ENCODE measurements at regions not wholly inside any gene's neighbourhood (a gene's known extent, or its start where the extent isn't known, plus 50 kb on each side); places are given as distances from the start of the nearest gene placed in this dataset.

DNA sequence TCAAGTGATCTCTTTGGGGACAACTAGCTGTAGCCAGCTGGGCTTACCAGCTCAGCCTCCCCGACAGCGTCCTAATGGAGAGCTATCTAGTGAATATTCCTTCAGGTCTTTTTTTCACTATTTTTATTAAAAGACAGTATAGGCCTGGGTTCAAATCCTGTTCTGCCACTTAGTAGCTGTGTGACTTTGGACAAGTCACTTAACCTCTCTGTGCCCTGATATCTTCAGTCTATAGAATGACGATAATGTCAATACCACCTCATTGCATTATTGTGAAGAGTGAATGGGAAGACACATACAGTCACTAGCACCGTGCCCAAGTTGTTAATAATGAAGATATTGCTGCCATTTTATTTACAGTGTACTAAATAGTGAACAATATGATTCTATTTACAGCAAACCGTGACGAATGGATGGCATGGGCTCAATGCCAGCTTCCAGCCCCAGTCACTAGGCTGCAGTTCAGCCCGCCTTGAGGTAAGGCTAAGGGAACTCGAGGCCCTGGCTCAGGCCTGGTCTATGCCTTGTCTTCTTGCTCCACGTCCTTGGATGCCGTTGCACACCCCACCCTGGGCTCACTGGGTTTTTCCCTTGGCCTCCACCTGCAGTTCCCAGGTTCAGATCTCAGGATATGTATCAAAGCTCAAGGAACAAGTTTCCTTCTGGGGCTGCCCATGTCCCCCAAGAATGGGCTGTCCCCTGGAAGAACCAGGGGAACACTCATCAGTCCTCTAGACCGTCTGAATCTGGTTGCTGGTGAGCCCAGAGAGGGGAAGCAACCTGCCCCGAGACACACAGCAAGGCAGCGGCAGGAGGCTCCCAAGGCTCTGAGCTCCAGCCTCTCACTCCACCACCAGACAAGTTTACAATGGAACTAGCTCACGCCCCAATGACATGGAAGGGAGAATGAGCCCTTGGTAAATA is 95.4 kb upstream of the TNRC6C start:
- intact Hi-C loops (cut with DNase I) = no loop called here
- TF ChIP-seq, protein P1, sequence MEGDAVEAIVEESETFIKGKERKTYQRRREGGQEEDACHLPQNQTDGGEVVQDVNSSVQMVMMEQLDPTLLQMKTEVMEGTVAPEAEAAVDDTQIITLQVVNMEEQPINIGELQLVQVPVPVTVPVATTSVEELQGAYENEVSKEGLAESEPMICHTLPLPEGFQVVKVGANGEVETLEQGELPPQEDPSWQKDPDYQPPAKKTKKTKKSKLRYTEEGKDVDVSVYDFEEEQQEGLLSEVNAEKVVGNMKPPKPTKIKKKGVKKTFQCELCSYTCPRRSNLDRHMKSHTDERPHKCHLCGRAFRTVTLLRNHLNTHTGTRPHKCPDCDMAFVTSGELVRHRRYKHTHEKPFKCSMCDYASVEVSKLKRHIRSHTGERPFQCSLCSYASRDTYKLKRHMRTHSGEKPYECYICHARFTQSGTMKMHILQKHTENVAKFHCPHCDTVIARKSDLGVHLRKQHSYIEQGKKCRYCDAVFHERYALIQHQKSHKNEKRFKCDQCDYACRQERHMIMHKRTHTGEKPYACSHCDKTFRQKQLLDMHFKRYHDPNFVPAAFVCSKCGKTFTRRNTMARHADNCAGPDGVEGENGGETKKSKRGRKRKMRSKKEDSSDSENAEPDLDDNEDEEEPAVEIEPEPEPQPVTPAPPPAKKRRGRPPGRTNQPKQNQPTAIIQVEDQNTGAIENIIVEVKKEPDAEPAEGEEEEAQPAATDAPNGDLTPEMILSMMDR (IDR thresholded peaks at IDR 0.05) = no peak
- 76 to 81% methylated on average over 14 of the region's 14 CpGs for WGBS, 2 donors
- H3K4me1 ChIP-seq = peaks cover 9 to 42% (median 23%) of the 10 kb centered on the region in 9 donors
- H3K36me3 ChIP-seq = no peaks in the 10 kb centered on the region
- H3K27me3 ChIP-seq = no peaks in the 10 kb centered on the region
- H3K9me3 ChIP-seq = no peaks in the 10 kb centered on the region
- peak in 1 of 2 donors; percentile 9 for DNase-seq
- peak overlapping the region in 9 of 10 donors; percentile 10 to 87 (median 66) for H3K27ac ChIP-seq
- no peak for ATAC-seq
- no peak overlapping the region for H3K4me3 ChIP-seq

DNA sequence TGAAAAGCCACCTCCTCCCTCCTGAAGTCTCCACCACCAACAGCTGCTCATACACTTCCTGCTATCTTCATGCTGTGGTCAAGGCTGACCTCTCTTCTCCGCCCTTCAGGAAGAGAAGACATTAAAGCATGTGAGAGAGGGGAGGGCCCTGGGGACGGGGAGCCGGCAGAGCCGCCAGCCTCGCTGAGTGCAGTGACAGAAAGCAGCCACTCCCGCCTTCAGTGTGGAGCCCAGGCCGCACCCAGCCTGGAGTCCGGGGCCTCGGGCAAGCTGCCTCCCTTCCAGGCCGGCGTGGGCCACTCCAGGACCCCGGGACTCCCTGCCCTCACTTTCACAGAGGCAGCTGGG is 94.7 kb upstream of the TNRC6C start:
- peak; percentile 59 to 80 (median 70) for ATAC-seq
- 29 to 37% methylated on average over 12 of the region's 12 CpGs for WGBS, 2 donors

DNA sequence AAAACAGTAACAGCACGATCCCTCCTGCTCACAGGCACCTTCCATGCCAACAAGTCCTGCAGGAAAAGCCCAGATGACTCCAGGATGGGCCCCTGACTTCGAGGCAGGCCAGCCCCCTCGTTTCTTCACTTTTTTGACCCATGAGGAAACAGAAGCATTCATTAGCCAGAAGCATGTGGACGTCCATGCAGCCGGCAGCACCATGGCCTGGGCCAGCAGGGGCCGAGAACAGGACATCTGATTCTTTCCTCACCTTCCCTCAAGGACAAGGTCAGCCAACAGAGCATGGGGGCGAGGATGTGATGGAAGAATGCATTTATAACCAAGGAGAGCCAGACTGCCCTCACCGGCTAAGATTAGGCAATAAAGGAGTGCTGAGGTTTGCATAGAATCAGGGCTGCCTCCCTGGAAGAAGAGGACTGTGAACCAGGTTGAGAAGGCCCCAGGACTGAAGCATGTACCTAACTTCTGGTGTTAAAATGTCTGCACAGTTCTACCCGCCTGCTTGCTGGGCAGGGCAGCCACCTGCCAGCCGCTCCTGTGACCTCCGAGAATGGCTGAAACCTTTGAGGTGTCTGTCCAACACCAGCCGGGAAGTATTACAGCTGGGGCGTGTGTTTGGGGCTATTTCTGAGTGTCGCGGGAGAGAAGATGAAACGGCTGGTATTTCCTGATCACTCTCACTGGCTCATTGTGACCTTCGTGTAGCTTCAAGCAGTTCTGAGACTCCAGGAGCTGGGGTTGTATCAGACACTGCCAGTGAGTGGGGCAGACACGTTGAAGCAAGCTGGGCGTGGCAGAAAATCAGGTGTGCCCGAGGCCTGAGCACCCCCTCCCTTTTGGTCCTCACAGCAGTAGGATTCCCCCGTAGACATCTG is 94.0 kb upstream of the TNRC6C start:
- TF ChIP-seq, protein P1 (IDR thresholded peaks at IDR 0.05) = no peak
- no peaks in the 10 kb centered on the region for H3K27me3 ChIP-seq
- peak in 6 of 8 donors; percentile 3 to 57 (median 10) for ATAC-seq
- peaks cover 9 to 39% (median 27%) of the 10 kb centered on the region in 9 donors for H3K4me1 ChIP-seq
- peak in 1 of 2 donors; percentile 18 for DNase-seq
- 67 to 69% methylated on average over 21 of the region's 21 CpGs for WGBS, 2 donors
- intact Hi-C loops (cut with DNase I) = loop anchor here in 1 of 10 donors (5.0 kb wide), 1 partner anchor 1387 kb away; no protein-coding TSS in a partner anchor
- no peaks in the 10 kb centered on the region for H3K9me3 ChIP-seq
- peak overlapping the region in 5 of 10 donors; percentile 2 to 22 (median 4) for H3K4me3 ChIP-seq
- peak overlapping the region in 9 of 10 donors; percentile 12 to 87 (median 66) for H3K27ac ChIP-seq
- H3K36me3 ChIP-seq = no peaks in the 10 kb centered on the region

More for the DNA sequence above, 94.7 kb upstream of the TNRC6C start:
- Histone ChIP-seq H3K27me3 (no peaks in the 10 kb centered on the region), H3K4me1 (peaks cover 9 to 42% (median 23%) of the 10 kb centered on the region in 9 donors), H3K4me3 (peak overlapping the region in 5 of 10 donors; percentile 2 to 22 (median 4)), H3K36me3 (no peaks in the 10 kb centered on the region), H3K27ac (peak overlapping the region; percentile 10 to 87 (median 56)), H3K9me3 (no peaks in the 10 kb centered on the region)
- TF ChIP-seq, protein P1 (IDR thresholded peaks at IDR 0.05) = no peak
- DNase-seq = peak; percentile 62 to 69
- intact Hi-C loops (cut with DNase I) = no loop called here

DNA sequence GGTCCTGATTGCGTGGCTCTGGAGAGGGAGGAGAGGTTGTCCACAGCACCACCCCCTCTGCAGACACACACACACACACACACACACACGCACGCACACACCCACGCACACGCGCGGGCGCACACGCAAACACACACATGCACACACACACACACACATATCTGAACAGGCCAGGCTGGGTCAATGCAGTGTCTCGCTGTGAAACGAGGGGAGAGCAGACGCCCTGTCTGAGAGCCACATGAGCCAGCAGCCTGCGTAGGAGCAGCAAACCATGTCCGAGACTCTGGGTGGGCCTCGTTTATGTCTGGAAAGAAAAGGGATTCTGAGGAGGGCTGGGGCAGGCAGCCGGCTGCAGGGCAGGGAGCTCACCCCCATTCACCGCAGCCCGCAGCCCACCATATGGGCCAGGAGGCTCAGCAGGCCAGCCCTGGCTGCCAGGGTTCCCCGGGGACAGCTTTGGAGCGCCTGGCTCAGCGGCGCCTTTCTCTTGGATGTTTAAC is 93.3 kb upstream of the TNRC6C start:
- no peaks in the 10 kb centered on the region for H3K36me3 ChIP-seq
- peak overlapping the region in 1 of 10 donors; percentile 2 for H3K4me3 ChIP-seq
- peak overlapping the region in 9 of 10 donors; percentile 34 to 87 (median 66) for H3K27ac ChIP-seq
- TF ChIP-seq, protein P1 (IDR thresholded peaks at IDR 0.05) = no peak
- ATAC-seq (peak; percentile 41 to 70 (median 54)), DNase-seq (peak; percentile 38 to 43)
- WGBS, 2 donors = 76 to 77% methylated on average over 22 of the region's 22 CpGs
- H3K27me3 ChIP-seq = no peaks in the 10 kb centered on the region
- peaks cover 9 to 38% (median 27%) of the 10 kb centered on the region in 9 donors for H3K4me1 ChIP-seq
- intact Hi-C loops (cut with DNase I) = loop anchor here in 1 of 10 donors (5.0 kb wide), 1 partner anchor 1388 kb away; no protein-coding TSS in a partner anchor
- no peaks in the 10 kb centered on the region for H3K9me3 ChIP-seq
